WTC11 (cell line): ENCODE measurements at regions not wholly inside any gene's neighbourhood (a gene's known extent, or its start where the extent isn't known, plus 50 kb on each side); places are given as distances from the start of the nearest gene placed in this dataset.

Experiments used
- MAX ChIP-seq: sonication (generic); formaldehyde crosslinking; IDR thresholded peaks from 2 replicates; pipeline ENCODE4 v1.8.0; 2022; ENCODE audit warnings: mild to moderate bottlenecking, missing genetic modification reagents
- NFATC4 ChIP-seq: fragments of 250-450 bp; sonication (Bioruptor Pico); IDR thresholded peaks from 2 replicates; pipeline ENCODE4 v1.9.0; 2021; ENCODE audit warnings: mild to moderate bottlenecking
- ZNF317 ChIP-seq: sonication (generic); formaldehyde crosslinking; IDR thresholded peaks from 2 replicates; pipeline ENCODE4 v1.8.1; 2023; ENCODE audit warnings: low read depth, mild to moderate bottlenecking, moderate library complexity, missing genetic modification reagents, borderline replicate concordance
- TF ChIP-seq, protein P1 (sequence below): fragments of 200-600 bp; IDR thresholded peaks from 2 replicates; pipeline ENCODE4 v1.8.0; 2022; ENCODE audit warnings: antibody characterized with exemption

GRCh38 chr4:19987746-19988145, 264.0 kb upstream of the SLIT2 start:
- TF ChIP-seq MAX (CRISPR knock-in tag) (no peak), ZNF317 (CRISPR knock-in tag) (no peak), NFATC4 (CRISPR knock-in tag) (no peak)
- TF ChIP-seq, protein P1, sequence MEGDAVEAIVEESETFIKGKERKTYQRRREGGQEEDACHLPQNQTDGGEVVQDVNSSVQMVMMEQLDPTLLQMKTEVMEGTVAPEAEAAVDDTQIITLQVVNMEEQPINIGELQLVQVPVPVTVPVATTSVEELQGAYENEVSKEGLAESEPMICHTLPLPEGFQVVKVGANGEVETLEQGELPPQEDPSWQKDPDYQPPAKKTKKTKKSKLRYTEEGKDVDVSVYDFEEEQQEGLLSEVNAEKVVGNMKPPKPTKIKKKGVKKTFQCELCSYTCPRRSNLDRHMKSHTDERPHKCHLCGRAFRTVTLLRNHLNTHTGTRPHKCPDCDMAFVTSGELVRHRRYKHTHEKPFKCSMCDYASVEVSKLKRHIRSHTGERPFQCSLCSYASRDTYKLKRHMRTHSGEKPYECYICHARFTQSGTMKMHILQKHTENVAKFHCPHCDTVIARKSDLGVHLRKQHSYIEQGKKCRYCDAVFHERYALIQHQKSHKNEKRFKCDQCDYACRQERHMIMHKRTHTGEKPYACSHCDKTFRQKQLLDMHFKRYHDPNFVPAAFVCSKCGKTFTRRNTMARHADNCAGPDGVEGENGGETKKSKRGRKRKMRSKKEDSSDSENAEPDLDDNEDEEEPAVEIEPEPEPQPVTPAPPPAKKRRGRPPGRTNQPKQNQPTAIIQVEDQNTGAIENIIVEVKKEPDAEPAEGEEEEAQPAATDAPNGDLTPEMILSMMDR, result no peak
